HG03066 (cell line): ENCODE measurements at regions not wholly inside any gene's neighbourhood (a gene's known extent, or its start where the extent isn't known, plus 50 kb on each side); places are given as distances from the start of the nearest gene placed in this dataset.

Source experiments
- ATAC-seq: cut with Tn5 transposase; IDR thresholded peaks from one replicate; pipeline ENCODE4 v1.9.1; 2021; ENCODE audit warnings: low read depth; ENCODE audit not compliant: unreplicated experiment

DNA sequence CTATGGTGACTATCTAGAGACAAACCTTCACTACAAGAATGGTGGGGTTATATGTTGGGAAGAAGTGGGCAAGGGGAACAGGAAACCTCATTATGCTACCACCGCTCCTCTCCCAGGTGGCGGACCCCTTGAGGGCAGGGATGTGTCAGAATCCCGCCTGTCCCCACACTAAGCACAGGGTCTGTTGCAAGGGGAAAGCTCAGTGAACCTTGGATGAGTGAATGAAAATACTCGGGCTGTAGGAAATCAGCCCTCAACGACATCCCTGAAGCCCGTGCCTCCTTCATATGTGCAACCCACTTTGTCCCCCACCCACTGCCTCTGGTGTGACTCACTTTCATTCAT is 68.2 kb upstream of the AMPD3 start:
- ATAC-seq: no peak

DNA sequence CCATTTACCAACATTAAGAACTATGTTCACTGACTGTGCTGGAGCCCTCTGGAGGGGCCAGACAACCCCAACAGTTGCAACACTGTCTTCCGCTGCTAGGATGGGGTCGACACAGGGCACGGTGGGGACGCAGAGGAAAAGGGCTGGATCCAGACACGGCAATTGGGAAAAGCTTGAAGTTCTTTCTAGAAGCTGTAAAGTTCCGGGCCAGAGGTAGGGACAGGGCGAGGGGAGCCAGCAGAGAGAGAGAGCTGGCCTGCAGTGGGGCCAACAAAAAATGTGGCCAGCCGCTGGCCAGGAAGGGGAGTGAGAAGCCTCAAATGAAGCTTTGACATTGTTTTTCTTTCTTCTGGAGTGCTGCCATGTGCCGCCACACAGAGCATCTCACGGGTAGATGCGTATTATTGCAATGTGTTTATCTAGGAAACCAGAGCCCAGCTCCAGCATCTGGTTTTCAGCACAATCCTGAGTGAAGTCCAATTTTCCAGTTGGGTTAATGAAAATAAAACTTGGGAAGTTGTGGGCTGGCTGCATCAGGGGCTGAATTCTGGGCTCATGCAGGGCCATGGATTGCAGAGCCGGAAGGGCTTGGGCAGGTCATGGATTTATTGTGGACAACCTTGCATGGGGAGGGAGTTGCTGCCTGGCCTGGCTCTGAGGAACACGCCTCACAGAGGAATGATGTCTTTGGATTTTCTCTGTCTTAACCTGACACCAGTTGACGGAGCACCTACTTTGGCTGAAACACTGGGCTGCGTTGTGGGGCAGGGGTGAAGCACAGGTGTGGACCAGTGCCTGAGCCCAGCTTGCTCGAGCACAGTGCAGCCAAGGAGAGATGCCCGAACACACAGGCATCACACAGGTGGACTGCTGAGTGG is 67.6 kb upstream of the AMPD3 start:
- no peak for ATAC-seq

DNA sequence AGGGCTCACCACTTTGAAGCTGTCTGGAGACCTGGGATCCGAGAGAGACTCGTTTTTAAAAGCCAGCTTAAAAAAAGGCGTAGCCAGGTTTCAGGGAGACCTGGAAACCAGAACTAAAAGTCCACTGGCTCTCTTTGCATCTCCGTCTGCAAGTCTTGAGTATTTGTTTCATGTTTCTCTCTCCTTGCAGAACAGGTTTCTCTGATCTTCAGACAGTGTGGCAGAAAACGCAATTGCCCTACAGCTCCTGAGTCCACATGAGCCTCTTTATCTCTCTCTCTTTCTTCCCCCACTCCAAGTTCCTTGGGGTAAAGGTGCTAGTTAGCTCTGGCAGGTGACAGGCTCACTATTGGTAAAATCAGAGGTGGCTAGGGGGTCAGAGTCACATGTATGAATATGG is 67.0 kb upstream of the AMPD3 start:
- ATAC-seq: no peak

DNA sequence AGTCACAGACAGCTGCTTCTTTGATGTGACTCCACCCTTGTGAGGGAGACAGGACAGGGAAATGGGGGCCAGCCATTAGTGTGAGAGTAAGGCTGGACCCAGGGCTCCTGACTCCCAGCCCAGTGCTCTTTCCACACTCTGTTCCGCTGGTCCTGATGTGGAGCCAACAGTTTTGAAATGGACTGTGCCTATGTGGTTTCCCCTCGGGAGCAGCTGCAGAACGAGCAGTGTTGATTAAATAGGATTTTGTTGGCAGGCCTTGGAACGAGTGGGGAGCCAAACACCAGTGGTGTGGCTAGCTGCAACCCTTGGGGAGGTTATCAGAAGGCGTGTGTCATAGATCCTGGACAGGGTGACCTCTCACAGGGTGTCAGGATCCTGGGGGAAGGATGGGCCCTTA is 66.5 kb upstream of the AMPD3 start:
- no peak for ATAC-seq

DNA sequence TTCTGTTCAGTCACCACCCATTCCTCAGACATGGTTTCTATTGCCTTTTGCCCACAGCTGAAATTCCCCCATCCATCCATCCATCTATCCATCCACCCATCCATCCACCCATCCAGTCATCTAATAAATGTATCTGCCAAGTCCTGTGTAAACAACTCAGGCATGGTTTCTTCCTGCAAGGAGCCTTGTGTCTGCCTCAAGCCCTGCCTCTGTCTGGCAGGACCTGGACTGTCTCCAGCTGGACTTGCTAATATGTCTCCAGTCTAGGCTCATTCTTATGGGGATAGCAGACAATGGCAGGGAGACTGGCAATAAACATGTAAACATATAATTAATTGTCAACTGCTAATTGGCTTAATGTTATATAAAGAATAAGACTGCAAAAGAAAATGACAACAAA is 64.7 kb upstream of the AMPD3 start:
- no peak for ATAC-seq

DNA sequence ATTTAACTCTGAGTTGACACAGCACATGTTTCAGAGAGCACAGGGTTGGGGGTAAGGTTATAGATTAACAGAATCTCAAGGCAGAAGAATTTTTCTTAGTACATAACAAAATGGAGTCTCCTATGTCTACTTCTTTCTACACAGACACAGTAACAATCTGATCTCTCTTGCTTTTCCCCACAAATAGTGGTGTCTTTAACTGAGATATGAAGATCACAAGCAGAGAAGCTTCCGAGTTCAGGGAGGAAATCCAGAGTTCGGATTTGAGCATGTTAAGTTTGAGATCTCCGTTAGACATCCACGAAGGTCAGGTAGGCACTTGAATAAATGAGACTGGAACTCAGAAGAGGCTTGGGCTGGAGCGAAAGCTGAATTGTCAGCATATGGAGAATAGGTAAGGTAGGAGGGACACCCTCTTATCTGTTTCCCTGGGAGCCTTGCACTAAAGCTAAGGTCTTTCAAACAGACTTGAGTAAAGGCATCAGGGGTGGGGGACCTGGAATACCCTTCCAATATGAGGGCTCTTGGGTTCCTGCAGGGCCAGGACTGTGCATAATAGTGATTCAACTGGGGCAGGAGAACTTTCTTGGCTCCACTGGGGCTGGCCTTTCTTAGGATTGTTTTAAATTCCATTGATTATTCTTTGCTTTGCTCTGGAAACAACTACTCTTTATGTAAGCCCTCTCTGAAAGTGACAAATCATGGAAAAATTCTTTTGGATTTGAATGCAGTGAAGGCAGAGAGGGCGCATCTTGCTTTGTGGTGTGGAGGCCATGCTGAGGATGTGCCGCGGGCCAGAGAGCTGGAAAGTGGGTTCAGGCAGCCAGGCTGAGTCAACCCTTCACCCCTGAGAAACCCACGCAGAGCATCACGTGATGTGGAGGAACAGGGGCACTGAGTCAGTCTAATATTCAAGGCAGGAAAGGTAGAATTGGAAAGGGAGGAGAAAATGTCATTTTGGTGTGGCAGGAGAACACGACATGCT is 62.7 kb upstream of the AMPD3 start:
- ATAC-seq: no peak

DNA sequence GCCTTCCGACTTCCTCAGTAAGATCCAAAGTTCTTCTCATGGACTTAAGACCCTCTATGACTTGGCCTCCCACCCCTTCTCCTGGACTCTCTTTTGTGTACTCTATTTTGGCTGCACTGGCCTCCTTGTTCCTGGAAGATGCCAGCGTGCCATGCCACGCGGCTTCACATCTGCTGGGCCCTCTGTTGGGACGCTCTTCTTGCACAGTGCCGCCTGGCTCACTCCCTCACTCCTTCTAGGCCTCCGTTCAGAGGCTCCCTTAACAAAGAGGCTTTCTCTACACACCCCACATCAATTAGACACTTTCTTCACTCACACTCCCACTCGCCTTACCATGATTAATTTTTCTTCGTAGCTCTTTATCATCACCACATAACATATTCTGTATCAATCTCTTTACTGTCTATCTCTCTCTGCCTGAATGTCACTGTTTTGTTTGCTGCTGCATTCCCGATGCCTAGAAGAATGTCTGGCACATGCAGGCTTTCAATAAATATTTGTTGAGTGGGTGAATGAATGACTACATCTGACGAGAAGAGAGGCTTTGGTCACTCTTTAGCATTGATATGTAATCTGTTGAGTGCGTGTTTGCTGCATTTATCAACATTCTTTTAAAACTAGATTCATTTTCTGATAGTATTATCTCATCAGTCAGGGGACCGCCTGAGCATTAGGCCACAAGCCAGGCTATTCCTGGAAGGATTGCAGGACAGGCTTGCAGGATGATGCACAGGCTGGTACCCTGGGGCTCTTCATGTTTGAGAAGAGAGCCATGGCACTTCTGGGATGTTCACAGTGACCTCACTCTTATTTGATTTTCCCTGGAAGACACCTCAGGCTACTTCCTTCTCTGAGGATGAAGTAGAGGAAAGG is 60.6 kb upstream of the AMPD3 start:
- ATAC-seq: no peak

DNA sequence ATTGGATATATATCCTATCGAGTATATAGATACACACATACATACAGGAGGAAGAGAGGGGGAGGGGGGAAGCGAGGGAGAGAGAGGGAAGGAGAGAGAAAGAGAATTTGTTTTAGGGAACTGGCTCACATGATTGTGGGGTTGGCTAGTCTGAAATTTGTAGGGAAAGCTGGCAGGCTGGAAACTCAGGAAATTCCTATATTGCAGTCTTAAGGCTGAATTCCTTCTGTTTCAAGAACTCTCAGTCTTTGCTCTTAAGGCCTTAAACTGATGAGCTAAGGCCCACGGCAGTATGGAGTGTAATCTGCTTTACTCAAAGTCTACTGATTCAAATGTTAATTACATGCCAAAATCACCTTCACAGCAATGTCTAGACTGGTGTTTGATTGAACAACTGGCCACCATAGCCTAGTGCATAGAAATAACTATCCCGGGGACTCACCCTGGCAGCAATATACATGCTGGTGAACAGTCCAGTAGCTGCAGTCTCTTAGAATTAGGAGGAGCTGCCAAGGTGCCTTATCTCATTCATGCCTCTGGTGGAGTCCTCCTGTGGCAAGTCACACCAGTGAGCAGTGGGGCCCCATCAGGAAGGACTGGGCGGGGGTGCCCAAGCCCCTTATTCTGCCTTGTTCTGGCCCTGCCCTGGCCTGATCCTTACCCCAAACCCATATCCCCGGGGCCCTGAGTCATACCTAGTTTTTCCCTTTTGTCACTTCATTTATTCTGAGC is 59.7 kb upstream of the AMPD3 start:
- no peak for ATAC-seq

DNA sequence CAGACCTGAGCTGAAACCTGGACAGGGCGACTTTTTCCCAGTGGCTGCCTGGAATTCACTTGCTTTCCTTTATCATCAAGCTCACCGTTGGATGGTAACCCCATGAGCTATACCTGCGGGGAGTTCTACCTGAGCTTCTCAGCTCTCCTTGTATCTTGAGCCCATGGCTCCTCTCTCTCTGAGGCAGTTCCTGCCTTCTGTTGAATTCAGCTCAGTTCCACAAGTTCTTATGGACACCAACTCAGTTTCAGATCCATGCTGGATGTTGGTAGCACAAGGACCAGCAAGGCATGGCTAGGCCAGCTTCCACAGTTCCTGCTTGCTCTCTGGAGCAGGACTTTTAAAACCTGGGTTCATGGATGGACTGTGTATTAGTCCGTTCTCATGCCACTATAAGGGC is 58.3 kb upstream of the AMPD3 start:
- no peak for ATAC-seq

DNA sequence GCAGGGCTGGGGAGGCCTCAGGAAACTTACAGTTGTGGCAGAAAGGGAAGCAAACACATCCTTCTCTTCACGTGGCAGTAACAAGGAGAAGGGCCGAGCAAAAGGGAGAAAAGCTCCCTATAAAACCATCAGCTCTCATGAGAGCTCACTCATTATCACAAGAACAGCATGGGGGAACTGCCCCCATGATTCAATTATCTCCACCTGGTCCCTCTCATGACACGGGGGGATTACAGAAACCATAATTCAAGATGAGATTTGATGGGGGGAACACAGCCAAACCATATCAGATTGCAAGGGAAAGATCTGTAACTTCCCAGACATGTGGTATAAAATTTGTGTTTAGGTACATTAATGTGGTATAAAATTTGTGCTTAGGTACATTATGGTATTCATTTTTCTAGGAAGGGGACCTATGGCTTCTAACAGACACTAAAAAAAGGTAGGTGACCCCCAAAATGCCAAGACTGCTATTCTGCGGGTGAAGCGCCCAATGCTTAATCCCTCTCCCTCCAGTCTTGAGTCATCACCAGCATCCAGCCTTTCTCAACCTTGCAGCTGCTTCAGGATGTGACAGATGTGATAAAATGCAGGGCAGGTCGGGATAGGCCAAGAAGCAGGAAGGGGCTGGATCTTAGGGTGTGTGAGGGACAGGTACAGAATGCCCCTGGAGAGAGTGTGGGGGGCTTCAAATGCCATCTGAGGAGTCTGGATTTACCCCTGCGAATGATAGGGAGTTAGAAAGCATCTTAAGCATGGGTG is 57.7 kb upstream of the AMPD3 start:
- ATAC-seq: no peak

DNA sequence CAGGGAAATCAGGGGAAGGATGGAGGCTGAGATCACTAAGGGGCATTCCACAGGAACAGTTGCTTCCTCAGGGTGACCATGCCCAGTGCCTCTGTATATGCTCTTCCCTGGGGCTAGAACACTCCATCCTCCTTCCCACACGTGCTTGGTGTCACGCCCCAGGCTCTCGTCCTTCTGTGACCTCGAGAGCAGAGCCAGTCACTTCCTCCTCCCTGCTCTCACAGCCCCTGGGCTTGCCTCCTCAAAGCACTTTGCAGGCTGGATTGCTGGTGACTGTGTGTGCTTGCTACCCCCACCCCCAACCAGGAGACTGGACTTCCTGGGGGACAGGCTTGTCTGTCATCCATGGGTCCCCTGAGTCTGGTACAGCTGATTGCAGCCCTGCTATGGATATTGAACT is 56.5 kb upstream of the AMPD3 start:
- ATAC-seq: no peak

DNA sequence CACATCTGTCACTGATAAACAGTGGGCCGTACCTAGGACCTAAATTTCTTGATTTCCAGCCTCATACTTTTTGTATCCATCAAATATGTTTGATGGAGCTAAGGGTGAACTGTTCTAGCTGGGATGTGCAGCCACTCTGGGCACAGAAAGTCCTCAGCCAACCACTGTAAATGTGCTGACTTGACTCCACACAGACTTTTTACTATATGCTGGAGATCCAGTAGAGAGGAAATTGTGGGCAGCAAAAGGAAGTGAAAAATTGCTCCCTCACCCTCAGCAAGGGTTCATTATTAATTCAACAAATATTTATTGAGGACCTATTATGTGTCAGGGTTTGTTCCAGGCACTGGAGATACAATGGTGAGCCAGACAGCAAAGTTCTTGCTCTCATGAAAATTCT is 54.2 kb upstream of the AMPD3 start:
- no peak for ATAC-seq

DNA sequence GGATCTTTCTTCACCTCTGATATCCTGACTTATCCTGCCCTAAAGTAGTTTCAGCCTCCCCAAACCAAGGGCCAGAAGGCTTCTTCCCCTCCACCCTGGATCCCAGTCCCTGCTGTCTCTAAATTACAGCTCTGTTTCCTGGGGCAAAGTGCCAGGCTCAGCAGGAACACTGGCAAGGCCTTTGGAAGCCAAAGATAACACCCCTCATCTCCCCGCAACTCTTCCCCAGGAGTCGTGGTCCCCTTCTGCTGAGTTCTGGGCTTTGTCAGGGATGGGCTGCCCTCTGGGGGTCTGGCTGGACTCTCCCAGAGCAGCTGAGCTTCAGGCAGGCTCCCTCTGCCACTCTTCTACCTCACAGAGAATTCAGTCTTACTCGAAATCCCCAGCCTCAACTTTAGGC is 53.8 kb upstream of the AMPD3 start:
- ATAC-seq: no peak

DNA sequence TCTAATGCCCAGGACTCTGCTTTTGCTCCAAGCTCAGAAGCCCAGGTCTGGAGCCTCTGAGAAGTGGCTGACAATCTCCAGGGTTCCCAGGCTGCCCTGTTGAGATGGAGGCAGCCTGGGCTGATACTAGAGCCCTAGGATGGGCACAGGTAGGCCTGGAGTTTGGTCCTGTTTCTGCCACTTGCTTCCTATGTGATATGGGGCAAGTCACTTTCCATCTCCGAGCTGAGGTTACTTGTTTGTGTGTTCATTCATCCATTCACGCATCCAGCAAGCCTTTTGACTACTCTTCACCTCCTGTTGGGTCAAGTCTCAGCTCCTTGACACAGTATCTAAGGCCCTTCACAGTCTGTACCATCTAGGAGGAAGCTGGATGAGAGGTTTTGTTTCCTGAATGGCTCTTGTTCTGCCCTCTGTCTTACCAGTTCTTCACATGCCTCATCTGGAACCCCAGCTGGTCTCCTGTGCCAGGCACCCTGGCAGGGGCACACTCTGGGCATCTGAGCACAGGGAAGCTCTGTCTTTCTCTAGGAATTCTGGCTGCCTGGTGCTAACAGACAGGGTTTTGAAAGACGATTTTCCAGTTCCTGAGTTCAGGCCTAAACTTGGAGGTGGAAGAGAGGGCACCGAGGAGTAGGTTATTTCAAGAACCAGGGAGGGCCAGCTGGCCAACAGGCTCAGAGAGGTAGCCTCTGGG is 53.2 kb upstream of the AMPD3 start:
- ATAC-seq: no peak
